Ovary (tissue), 3 donors: ENCODE measurements at regions not wholly inside any gene's neighbourhood (a gene's known extent, or its start where the extent isn't known, plus 50 kb on each side); places are given as distances from the start of the nearest gene placed in this dataset.

Experiments used
- POLR2A ChIP-seq: fragments of 450-650 bp; IDR thresholded peaks from one replicate; pipeline ENCODE4 v1.6.1; 2017; ENCODE audit warnings: antibody characterized with exemption, mild to moderate bottlenecking, moderate library complexity
- TF ChIP-seq, protein P1 (sequence below), 3 donors: fragments of 450-650 bp in 2 of 3; fragments of 200-600 bp in 1 of 3; IDR thresholded peaks; one replicate each; pipeline versions ENCODE4 v1.5.1 to v1.8.0; 2016 to 2022; ENCODE audit warnings: antibody characterized with exemption in 3 of 3, mild to moderate bottlenecking in 1 of 3
- donor health status: DM: no; HTN: no; CAD: no.

DNA sequence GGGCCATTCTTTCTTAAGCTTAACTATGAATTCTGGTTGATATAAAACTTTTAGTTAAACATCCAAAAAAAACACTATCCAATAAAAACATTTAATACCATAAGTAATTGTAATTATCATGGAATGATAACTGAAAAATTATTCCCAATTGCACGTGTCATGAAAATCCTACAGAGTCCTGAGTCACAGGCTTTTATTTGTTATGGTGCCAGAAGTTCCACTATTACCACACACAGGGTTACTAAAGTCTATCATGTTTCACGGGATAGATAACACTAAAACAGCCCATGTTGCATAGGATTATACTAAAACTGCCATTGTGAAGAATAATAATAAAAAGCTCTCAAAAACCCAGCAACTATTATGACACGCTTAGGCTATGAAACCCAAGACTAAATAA lies 1381.8 kb downstream of the EFNA5 start:
- no peak for TF ChIP-seq POLR2A
- TF ChIP-seq, protein P1, sequence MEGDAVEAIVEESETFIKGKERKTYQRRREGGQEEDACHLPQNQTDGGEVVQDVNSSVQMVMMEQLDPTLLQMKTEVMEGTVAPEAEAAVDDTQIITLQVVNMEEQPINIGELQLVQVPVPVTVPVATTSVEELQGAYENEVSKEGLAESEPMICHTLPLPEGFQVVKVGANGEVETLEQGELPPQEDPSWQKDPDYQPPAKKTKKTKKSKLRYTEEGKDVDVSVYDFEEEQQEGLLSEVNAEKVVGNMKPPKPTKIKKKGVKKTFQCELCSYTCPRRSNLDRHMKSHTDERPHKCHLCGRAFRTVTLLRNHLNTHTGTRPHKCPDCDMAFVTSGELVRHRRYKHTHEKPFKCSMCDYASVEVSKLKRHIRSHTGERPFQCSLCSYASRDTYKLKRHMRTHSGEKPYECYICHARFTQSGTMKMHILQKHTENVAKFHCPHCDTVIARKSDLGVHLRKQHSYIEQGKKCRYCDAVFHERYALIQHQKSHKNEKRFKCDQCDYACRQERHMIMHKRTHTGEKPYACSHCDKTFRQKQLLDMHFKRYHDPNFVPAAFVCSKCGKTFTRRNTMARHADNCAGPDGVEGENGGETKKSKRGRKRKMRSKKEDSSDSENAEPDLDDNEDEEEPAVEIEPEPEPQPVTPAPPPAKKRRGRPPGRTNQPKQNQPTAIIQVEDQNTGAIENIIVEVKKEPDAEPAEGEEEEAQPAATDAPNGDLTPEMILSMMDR (IDR thresholded peaks at IDR 0.05) = no peak
